GM19463 (cell line): ENCODE measurements at regions not wholly inside any gene's neighbourhood (a gene's known extent, or its start where the extent isn't known, plus 50 kb on each side); places are given as distances from the start of the nearest gene placed in this dataset.
"Not testable (repeated sequence)": the region's sequence is repeated elsewhere in the genome, so short reads cannot be mapped to it uniquely, and the experiment has no call there.

Experiments
- ATAC-seq: cut with Tn5 transposase; IDR thresholded peaks from one replicate; pipeline ENCODE4 v1.9.1; 2021; ENCODE audit warnings: mild to moderate bottlenecking, moderate library complexity; ENCODE audit not compliant: unreplicated experiment

DNA sequence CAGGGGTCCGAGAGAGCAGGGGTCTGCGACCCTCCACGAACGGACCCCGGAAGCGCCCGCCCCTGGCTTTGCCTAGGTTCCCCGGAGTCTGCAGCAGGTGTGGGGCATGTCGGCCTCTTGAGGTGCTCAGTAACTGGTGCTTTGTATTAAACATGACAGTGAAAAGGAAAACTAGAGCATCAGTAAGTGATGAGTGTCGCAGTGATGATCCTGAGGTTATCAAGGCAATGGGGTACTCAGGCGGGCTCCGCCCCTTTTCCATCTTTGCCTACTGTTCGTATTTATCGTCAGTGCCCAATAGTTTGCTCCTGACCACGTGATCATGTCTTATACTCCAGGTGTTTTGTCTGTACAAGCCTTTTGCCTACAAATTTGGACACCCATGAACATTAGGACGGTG lies 262.4 kb downstream of the ZNF37A start:
- ATAC-seq = peak; percentile 31

DNA sequence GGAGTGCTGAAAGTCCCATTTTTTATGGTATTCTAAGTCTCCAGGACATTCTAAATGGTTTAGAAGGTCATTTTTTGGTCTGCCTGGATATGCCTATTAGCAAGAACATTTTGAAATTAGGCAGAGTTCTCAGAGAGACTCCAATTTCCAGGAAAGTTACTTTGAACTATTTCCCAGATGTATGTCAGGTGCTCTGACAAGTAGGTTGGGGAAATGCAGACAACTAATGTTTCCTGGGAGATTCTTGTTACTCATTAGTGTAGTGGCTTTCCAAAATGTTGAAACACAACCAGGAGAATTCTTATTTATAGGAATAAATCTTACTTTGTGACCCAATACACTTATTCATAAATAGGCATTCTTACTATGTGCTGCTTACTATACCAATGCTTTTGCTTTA lies 268.4 kb downstream of the ZNF37A start:
- not testable (repeated sequence) for ATAC-seq

DNA sequence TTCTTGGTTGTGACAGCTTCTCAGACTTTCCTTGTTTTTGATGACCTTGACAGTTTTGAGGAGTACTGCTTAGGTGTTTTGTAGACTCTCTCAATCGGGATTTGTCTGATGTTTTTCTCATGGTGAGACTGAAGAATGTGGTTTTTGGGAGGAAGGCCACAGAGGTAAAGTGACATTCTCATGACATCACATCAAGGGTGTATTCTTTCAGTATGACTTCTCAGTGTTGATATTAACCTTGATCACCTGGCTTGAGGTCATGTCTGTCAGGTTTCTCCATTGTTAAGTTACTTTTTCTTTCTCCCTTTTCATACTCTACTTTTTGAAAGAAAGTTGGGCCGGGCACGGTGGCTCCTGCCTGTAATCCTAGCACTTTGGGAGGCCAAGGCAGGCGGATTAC lies 269.9 kb downstream of the ZNF37A start:
- ATAC-seq = not testable (repeated sequence)

DNA sequence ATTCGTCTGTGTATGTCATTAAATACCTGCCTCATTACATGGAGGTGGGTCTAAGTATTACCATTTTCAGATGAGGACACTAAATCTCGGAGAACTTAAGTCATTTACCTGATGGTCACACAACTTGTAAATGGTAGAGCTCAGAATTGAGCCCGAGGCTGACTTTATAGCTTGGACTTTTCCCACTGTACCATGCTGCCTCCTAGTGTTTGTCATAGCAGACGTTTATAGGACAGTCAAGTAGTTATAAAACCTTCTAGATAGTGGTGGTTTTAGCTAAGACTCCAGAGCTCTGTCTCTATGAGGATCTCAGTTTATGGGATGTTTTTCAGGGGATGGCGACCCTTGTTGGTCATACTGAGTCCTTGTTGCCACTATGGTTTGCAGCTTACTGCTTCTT lies 271.8 kb downstream of the ZNF37A start:
- ATAC-seq = peak; percentile 73

DNA sequence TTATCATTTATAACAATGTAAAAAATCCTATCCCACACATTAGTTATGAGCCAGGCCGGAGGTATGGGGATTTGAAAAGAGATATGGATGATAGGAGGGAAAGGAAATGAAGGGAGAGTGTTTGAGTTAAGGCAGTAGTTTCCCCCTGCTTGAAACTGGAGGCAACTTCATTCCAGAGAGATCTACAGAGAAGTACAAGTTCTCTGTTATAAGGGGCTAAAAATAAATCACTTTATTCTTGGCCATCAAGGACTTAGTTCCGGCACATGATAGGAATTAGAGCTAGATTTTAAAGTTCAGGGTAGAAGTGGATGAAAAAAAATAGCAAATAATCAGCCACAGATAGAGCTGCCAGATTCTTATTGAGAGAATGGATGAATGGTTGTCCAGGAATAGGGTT lies 289.7 kb downstream of the ZNF37A start:
- not testable (repeated sequence) for ATAC-seq

DNA sequence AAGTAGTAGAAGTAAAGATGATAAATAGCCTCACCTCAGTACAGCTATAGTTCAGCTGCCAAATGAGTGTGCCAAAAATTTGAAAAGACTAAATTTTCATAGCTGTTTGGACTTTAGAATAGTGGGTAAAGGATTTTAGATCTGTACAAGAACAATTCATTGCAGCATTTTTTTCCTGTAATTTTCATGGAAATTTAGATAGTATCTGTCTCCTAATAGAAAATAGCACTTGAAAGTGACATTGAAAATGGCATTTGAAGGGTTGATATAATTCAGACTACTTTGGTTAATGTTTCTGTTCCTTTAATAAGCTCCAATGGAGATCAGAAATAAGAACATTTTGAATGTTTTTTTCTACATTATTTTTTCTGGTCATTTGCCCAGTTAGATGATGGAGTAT lies 292.7 kb downstream of the ZNF37A start:
- not testable (repeated sequence) for ATAC-seq

DNA sequence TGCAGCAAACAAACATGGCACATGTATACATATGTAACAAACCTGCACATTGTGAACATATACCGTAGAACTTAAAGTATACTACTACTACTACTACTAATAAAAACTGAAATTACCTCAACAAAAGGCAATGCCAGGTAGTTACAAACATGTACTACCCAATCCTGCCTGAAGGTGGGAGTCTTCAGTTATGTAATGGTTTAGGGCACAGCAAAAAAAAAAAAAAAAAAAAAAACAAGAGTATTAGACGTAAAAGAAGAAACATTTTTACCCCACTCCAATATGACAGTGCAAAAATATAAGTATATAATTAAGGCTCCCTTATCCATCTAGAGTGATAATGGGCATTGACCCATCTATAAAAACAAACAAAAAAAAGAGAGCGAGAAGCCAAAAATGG lies 296.6 kb downstream of the ZNF37A start:
- peak; percentile 42 for ATAC-seq

DNA sequence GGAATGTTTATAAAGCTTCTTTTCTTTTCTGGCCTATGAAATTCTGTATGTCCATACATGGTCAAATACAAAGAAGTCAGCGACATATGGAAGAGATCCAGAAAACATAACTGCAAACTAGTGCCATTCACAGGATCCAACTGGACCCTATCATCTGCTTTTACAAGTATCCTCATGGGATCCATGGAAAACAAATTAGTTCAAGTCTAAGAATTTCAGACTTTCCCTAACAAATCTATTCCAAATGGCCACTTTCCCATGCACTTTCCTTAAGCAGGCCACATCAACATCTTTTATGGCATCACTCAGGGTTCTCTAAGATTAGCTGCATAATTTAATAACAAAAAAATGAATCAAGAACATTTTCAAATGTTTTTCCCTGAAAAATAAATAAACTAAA lies 301.3 kb downstream of the ZNF37A start:
- not testable (repeated sequence) for ATAC-seq

DNA sequence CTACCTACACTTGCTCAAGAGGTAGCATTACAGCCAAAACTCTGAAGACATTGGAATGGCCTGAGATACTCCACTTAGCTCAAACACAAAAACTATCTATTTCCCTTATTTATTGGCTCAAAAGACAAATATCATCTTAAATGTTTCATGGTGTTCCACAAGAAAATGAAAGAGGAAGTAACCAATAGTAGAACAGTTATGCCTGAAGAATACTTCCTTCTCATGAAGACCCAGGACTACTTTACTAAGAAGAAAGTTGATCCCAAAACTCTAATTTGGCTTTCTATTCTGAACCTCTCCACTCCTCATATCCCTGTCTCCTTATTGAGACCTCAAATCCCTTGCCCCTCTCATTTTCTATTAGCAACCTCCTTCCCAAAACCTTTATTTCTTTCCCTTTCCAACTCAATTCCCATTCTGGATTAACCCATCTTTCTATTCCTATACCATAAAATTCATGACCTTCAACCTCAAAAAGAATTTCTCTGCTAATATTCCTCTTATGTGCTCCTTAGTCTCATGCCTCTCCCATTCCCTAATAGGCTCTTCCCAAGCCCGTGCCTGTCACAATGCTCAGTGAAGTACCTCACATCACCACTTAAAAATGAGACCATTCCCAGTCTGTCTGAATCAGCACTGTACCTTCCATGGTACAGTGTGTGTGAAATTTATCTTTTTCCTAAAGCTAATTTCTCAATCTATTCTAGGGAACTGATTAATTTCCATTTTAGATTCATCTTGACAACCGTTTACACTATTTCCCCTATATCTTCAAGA lies 302.2 kb downstream of the ZNF37A start:
- not testable (repeated sequence) for ATAC-seq

DNA sequence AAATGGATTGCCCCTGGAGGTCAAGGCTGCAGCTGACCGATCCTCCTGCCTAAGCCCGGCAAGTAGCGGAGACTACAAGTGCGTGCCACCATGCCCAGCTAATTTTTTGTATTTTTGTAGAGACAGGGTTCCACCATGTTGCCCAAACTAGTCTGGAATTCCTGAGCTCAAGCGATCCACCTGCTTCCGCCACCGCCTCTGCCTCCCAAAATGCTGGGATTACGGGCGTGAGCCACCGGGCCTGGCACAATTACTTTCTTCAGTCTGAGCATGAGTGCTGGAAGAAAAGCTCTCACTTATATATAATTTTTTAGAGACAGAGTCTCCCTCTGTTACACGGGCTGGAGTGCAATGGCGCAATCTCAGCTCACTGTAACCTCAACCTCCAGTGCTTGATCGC lies 307.4 kb downstream of the ZNF37A start:
- ATAC-seq = not testable (repeated sequence)

DNA sequence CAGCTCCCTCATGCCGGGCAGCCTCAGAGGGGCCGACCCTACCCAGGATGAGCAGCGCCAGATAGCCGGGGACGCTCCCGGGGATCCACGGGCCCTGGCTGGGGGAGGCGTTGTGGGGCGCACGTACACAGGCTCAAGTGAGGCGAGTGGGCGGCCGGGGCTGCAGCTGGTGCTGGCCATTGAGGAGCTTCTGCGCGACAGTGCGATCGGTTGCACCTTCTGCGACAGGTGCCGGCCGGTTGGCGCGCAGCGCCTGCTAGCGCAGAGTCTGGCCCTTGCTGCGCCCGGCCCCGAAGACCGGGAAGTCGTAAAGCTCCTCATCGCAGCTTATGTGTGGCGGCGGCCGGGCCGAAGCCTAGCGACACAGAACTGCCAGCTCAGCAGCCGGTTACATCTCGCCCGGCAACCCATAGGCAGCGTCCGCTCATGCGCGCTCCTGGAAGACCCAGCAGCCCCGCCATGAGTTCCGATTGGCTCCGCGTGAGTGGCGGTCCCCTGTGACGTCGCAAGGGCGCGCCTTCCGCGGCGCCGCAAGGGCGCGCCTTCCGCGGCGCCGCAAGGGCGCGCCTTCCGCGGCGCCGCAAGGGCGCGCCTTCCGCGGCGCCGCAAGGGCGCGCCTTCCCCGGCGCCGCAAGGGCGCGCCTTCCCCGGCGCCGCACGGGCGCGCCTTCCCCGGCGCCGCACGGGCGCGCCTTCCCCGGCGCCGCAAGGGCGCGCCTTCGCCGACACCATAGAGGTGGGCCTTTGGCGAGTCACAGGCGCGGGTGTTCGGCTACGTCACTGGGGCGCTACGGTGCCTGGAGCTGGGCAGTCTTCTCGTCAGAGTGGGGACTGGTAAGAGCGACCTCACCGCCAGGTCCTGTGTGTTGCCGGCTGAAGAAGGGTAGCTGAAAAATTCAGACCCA lies 308.6 kb downstream of the ZNF37A start:
- peak; percentile 93 for ATAC-seq

DNA sequence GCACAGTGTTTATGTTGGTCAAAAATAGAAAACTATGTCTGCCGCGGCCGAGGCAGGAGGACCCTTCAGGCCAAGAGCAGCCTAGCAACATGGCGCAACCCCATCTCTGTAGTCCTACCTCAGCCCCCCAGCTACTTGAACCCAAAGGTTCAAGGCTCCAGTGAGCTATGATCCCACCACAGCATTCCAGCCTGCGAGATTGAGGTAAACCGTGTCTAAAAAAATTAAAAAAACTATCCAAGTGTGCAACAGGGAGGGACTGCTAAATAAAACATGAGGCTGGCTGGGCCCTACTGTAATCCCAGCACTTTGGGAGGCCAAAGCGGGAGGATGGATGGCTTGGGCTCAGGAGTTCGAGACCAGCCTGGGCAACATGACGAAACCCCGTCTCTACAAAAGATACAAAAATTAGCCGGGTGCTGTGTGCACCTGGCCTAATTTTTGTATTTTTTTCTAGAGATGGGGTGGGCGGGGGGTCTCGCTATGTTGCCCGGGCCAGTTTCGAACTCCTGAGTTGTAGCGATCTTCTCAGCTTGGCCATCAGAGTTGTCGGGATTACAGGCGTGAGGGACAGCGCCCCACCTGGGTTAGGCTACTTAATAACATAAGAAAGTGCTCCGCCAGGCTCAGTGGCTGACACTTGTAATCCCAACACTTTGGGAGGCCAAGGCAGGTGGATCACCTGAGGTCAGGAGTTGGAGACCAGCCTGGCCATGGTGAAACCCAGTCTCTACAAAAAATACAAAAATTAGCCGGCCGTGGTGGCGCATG lies 309.4 kb downstream of the ZNF37A start:
- not testable (repeated sequence) for ATAC-seq

DNA sequence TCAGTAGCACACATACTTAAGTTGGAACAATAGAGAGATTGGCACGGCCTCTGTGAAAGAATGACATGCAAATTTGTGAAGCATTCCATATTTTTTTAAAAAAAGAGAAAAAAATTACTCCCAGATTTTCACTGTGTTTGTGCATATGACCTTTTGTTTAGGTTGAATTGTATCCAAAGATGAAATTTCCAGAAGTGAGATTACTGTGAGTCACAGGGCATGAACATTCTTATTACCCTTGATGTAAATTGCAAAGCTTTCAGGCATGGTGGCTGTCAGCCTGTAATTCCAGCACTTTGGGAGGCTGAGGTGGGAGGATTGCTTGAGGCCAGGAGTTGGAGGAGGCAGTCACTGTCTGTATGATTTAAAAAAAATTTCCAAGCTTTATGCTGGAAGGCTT lies 329.5 kb downstream of the ZNF37A start:
- ATAC-seq = not testable (repeated sequence)

DNA sequence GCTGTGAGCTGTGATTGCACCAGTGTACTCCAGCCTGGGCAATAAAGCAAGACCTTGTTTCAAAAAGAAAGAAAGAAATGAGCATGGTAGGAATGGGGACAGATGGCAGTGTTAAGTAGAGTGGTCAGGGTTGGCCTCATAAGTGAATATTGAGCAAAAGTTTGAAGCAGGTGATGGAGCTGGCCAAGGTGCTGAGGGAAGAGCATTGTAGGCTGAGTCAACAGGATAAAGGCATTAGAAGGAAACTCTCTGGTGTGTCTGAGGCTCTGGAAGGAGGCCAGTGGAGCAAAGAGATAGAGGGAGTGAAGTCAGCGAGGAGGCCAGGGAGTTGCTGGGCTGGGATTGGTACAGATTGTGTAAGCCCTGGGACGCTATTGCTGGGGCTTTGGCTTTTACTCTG lies 336.1 kb downstream of the ZNF37A start:
- ATAC-seq = not testable (repeated sequence)

DNA sequence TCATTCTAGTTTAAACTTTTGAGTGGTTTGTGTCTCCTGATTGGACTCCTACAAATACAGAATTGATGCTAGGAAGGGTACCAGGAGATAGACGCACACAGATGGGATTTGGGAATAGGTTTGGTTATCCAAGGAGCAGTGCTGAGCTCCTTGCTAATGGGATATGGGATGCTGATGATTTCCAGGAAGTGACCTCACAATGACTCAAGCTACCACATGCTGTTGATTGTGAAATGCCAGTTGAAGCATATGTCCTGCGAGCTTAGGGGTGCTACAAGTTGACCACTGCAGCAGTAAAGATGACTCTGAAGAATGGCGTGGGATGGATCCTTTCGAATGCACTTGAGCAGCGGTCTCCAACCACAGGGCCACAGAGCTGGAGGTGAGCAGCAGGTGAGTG lies 343.2 kb downstream of the ZNF37A start:
- ATAC-seq = not testable (repeated sequence)

DNA sequence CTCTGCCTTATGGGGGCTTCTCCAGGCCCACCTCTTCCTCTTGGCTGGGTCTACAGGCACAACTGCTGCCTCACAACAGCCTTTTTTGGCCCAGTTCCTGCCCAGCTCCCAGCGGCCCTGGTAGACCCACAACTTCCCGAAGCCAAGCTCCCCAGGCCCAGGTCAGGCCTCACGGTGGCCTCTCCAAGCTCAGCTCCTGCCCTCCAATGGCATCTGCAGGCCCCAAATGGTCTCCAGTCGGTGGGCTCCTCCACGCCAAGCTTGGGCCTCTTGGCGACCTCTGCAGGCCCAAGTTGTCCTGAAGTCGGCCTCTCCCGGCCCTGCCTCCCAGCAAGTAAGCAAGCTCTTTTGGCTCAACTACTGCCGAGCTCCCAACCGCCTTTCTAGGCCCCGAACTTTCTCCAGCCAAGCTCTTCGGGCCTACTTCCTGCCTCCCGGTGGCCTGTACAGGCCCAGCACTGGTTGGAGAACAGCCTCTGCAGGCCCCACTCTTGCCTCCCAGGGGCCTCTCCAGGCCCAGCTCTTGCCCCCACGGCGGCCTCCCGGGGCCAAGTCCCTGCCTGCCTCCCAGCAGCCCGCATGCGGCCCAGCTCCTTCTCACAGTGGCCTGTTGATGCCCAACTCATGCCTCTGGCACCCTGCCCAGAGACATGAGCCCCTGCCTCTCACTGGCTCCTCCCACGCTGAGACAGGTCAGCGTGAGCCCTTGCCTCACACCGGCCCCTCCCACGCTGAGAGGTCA lies 354.6 kb downstream of the ZNF37A start:
- not testable (repeated sequence) for ATAC-seq

DNA sequence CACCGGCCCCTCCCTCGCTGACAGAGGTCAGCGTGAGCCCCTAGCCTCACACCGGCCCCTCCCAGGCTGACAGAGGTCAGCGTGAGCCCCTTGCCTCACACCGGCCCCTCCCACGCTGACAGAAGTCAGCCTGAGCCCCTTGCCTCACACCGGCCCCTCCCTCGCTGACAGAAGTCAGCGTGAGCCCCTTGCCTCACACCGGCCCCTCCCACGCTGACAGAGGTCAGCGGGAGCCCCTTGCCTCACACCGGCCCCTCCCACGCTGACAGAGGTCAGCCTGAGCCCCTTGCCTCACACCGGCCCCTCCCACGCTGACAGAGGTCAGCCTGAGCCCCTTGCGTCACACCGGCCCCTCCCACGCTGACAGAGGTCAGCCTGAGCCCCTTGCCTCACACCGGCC lies 355.5 kb downstream of the ZNF37A start:
- ATAC-seq = not testable (repeated sequence)

DNA sequence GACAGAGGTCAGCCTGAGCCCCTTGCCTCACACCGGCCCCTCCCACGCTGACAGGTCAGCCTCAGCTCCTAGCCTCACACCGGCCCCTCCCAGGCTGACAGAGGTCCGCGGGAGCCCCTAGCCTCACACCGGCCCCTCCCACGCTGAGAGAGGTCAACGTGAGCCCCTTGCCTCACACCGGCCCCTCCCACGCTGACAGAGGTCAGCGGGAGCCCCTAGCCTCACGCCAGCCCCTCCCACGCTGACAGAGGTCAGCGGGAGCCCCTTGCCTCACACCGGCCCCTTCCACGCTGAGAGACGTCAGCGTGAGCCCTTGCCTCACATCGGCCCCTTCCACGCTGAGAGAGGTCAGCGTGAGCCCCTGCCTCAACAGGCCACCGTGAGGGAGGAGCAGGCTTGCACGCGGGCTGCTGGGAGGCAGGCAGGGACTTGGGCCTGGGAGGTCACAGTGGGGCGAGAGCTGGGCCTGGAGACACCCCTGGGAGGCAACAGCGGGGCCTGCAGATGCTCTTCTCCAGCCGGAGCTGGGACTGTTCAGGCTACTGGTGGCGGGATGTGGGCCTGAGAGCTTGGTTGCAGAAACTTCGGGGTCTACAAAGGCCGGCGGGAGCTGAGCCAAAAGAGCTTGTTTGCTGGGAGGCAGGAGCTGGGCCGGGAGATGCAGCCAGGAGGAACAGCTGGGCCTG lies 356.4 kb downstream of the ZNF37A start:
- ATAC-seq = not testable (repeated sequence)

DNA sequence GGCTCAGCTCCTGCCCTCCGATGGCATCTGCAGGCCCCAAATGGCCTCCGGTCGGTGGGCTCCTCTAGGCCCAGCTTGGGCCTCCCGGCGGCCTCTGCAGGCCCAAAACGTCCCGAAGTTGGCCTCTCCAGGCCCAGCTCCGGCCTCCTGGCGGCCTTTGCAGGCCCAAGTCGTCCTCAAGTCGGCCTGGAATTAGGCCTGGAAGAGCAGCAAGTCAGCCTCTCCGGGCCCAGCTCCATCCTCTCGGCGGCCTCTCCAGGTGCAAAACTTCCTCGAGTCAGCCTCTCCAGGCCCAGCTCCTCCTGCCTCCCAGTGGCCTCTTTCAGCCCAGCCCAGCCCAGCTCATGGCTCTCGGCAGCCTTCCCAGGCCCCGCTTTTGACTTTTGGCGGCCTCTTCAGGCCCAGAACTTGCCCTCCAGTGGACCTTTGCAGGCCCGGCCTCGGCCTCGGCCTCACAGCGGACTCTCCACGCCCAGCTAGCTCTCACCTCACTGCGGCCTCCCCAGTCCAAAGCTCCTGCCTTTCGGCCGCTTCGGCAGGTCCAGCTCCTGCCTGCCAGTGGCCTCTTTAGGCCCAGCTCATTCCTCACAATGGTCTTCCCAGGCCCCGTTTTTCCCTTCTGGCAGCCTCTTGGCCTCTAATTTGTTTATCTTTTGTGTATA lies 357.3 kb downstream of the ZNF37A start:
- ATAC-seq = not testable (repeated sequence)
